GM21423 (cell line): ENCODE measurements at regions not wholly inside any gene's neighbourhood (a gene's known extent, or its start where the extent isn't known, plus 50 kb on each side); places are given as distances from the start of the nearest gene placed in this dataset.
A peak's percentile ranks its signal among the peaks of the same experiment; 100 is the strongest.

Experiments
- ATAC-seq: cut with Tn5 transposase; IDR thresholded peaks from one replicate; pipeline ENCODE4 v1.9.1; 2021; ENCODE audit warnings: mild to moderate bottlenecking, moderate library complexity; ENCODE audit not compliant: unreplicated experiment

DNA sequence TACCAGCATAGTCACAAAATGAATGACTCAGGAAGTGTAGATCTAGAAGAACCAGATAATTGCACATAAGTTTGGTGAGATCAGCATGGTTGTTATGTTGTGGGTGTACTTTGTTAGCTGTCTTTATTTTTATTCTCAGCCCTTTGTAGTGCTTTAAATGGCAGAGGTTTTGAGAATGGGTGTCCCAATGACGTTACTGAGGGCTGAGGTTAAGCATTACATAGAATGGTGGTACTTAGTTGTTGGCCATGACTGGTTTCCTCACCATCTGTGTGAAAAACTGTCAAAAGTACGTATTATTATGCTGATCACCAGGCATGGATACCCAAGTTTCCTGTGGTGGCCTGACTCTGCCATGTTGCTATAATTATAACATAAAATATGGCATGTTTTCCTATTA, 165.8 kb downstream of the UBE2E3 start:
- no peak for ATAC-seq

DNA sequence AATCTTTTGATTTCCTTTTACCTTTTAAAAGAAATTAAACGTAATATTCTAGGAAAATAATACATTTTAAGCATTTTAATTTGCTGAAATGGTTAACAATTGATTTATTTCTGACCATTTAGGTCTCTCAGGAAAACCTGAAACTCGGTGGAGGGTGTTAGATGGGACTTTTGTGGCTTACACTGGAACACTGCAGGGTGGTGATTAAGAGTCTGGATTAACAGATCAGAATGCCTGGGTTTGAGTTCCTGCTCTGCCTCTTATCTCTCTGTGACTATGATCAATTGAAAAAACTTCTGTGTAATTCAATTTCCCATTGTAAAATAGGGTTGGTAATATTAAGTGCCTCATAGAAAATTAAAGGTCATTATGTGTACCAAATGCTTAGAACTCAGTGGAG, 168.7 kb downstream of the UBE2E3 start:
- ATAC-seq = no peak

GRCh38 chr2:181152226-181152625, 171.8 kb downstream of the UBE2E3 start:
- no peak for ATAC-seq

GRCh38 chr2:181152701-181153100, 172.3 kb downstream of the UBE2E3 start:
- ATAC-seq = no peak

DNA sequence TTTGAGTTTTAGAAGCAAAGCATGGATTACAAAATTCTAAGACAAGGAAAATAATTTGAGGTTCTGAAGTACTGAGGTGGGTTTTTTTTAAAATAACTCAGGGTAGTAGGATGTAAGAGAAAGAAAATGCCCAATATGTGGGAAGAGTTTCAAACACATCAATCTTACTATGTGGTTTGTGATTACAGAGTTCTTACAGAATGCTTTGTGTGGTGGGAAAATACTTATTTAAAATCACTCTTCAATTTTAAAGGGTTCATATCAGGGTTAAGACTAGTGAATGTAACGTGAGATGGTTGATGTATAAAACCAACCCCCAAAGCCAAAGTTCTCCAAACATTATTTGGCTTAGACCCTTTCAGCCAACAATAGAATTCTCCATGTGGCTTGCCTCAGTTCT, 173.5 kb downstream of the UBE2E3 start:
- no peak for ATAC-seq

GRCh38 chr2:181157326-181157725, 176.9 kb downstream of the UBE2E3 start:
- ATAC-seq = no peak

- ATAC-seq = no peak
Measured at GRCh38 chr2:181158427-181158826, 178.0 kb downstream of the UBE2E3 start.

GRCh38 chr2:181161615-181162014, 181.2 kb downstream of the UBE2E3 start:
- no peak for ATAC-seq

GRCh38 chr2:181163139-181163538, 182.7 kb downstream of the UBE2E3 start:
- no peak for ATAC-seq

DNA sequence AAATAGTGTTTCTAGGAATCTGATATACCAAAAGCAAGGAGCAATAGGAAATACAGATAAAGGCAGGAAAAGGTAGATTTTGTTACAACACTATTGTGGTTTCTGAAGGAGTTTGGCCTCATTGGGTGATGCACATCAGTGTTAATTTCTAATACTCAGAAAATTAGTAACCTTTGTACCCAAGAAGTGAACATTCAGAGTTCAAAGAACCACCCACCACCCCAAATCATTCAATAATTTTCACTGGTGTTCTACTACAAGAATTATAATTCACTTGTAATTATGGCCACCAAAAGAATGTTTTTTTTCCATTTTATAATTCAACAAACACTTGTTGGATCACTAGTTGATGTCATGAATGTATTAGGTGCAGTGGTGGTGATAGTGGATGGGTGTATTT, 183.3 kb downstream of the UBE2E3 start:
- no peak for ATAC-seq

DNA sequence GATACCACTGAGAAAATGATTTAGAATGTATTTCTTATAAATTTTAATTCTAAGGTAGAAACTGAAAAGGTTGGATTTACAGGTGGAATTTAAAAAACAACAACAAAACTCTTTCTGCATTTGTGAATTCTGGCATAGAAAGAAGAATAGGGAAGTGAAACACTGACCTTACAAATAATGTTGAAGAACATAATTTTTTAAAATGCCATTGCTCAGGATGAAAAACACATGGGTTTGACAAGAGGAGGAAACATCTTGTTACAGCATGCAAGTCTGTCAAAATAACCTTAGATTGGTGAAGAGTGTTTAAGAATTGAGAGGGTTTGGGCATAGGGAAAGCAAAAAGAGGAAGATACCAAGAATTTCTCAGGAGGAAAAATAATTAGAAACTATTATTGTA, 184.3 kb downstream of the UBE2E3 start:
- peak; percentile 56 for ATAC-seq

GRCh38 chr2:181165199-181165868, 184.9 kb downstream of the UBE2E3 start:
- peak; percentile 66 for ATAC-seq

- no peak for ATAC-seq
Measured at GRCh38 chr2:181169503-181169902, 189.1 kb downstream of the UBE2E3 start.

DNA sequence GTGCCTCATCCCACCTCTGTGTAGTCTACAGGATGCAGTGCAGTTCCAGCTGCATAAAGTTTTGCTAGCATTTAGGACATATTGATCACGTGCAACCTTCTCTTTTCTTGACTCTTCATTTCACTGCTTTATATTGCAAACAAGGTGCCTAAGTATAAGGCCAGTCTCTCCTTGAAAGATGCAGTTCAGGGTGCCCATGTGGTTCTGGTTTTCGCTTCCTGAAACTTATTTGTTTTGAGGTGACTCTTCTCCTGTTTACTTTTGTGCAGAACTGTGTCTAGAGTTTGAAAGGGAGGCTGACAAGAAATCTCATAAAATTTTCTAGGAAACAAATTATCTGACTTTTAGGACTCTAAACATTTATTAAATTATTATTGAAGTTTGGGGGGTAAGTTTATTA, 189.9 kb downstream of the UBE2E3 start:
- no peak for ATAC-seq

DNA sequence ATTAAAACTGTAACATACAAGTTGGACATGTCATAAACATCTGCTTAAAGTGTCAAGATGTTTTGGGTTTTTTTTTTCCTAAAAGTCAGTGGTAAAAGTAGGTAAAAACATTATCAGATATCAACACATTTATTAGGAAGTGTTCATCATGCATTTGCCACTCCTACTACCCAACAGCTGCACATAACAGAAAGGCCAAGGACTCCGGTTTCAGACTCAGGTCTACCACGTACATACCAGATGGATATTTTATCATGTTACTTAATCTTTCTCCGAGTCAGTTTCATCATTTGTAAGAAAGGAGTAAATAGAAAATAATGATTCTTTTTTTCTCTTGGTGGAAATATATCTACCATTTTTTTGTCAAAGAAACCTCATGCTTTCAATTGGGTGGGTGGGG, 192.3 kb downstream of the UBE2E3 start:
- ATAC-seq = no peak

DNA sequence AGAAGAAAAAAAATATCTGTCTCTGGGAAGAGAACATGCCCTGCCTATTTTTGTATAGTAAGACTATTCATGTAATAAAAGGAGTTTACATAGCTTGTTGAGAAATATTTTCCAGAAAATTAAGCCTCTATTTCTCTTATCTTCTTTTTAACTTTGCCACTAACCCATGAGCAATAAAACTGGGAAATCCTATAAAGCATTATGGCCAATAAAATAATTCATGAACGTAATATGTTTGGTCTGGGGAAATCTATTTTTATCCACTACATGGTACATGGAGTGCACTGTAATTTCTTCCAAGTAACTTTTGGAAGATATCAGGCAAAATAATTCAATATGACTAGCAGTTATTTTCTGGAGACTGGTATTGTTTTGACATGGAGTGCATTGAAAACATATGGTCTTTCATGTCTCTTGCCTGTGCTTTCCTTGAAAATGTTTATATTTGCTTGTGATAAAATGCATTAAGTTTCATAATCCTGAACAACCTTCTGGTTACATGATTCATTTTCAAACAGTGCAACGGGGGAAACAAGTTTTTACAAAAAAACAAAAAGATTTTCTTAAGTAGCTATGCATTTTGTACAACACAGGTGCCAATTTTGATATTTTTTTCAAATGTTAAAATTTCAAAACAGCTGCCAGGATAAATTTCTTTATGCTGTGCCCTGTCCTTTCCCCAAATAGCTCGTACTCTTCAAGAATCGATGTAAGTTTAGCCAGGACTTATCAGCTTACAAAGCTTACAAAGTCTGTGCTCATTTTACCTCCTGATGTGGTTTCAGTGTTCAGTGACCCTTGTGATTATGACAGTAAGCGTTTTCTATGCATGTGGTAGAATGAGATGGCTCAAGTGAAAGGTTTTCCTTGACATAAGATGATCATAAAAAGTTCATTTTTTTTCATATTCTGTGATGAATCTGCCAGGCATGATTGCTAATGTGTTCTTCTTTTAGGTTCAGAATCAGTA, 194.5 kb downstream of the UBE2E3 start:
- no peak for ATAC-seq

DNA sequence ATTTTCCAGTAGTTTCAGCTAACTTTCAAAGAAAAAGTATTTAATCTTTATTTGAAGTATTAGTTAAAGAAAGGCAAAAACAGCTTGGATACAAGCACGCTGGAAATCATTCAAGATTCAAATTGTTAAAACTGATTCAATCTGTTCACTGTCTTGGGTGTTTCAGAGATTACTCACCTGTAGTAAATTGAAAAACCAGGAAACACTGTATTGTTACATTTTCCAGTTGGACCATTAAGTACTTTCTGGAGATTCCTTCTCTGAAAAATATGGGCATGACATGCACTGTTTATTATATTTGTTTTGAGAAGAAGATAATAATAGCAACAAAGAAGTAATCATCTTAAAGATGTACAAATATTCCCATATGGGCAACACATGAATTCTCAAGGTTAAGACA, 196.1 kb downstream of the UBE2E3 start:
- no peak for ATAC-seq

GRCh38 chr2:181177376-181177775, 197.0 kb downstream of the UBE2E3 start:
- ATAC-seq = no peak

- no peak for ATAC-seq
Measured at GRCh38 chr2:181178130-181178529, 197.7 kb downstream of the UBE2E3 start.

DNA sequence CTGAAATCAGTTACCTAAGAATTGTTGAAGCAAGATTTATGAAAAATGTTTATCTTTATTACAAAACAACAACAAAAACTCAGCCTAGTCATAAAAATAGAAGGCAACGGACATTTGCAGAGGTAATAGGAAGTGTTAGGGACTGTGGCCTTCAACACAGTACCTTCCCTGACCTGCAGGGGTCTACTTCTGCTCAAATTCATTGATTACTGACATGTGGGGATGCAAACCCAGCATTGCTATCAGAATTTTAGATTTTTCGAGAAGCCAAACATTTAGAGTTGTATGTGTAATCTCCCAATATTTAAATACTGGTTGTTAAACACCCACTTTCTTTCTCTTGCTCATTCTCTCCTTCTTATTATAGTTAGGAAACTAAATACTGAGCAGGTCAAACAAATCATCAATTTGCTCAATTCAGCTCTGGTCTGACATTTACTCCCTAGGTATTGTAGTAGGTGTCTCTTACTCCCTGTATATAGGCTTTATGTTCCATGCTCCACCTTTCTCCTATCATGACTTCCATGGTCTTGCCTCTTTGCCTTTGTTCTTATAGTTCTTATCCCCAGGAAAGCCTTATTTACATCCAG, 198.5 kb downstream of the UBE2E3 start:
- ATAC-seq = peak; percentile 60

- peak; percentile 98 for ATAC-seq
Measured at GRCh38 chr2:181183878-181184542, 203.6 kb downstream of the UBE2E3 start.
